Right atrium auricular region (tissue), 2 donors: ENCODE measurements at regions not wholly inside any gene's neighbourhood (a gene's known extent, or its start where the extent isn't known, plus 50 kb on each side); places are given as distances from the start of the nearest gene placed in this dataset.

Experiments
- DNase-seq: peaks from one replicate; pipeline ENCODE4 v3.0.0-alpha.2; 2019; ENCODE audit warnings: low spot score
- H3K27ac ChIP-seq, 2 donors: fragments of 200-600 bp; sonication (generic); 1 replicate in 1 of 2; 2 replicates in 1 of 2; pipeline ENCODE4 v1.5.1; 2016 to 2019
- H3K27me3 ChIP-seq, 2 donors: fragments of 200-600 bp; sonication (generic); one replicate each; pipeline versions ENCODE4 v1.5.1 to v1.6.0; 2017 to 2019
- H3K36me3 ChIP-seq: fragments of 200-600 bp; sonication (generic); one replicate; pipeline ENCODE4 v1.5.1; 2016
- H3K4me1 ChIP-seq, 2 donors: fragments of 200-600 bp; sonication (generic); one replicate each; pipeline versions ENCODE4 v1.5.1 to v1.6.0; 2017 to 2019
- H3K4me3 ChIP-seq, 2 donors: fragments of 200-600 bp; sonication (generic); 1 replicate in 1 of 2; 2 replicates in 1 of 2; pipeline ENCODE4 v1.5.1; 2017 to 2019; ENCODE audit warnings: mild to moderate bottlenecking in 1 of 2, moderate library complexity in 1 of 2
- H3K9me3 ChIP-seq, 2 donors: fragments of 200-600 bp; sonication (generic); one replicate each; pipeline ENCODE4 v1.5.1; 2019
- TF ChIP-seq, protein P1 (sequence below), 2 donors: fragments of 200-600 bp; sonication (generic); IDR thresholded peaks; one replicate each; pipeline ENCODE4 v1.5.1; 2019; ENCODE audit warnings: antibody characterized with exemption in 2 of 2

DNA sequence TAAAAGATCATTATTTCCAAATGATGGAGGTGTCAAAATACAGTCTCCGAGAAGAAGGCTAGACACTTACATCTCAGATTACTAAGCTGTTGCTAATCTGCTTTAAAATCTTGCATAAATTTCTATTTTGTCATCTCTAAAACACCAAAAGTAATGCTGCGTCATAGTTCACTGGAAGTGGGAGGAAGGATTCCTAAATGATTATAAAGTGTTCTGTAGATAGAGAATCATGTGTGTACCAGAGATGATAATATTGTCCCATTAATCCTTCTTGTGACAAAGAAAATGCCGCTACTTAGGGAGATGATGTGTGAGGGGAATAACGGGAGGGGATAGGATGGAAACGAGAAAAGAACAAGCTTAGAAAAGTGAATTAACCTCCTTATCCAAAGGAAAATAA lies 268.6 kb downstream of the JRKL start:
- Histone ChIP-seq H3K27me3 (no peaks in the 10 kb centered on the region), H3K36me3 (no peaks in the 10 kb centered on the region), H3K9me3 (no peaks in the 10 kb centered on the region), H3K4me1 (no peaks in the 10 kb centered on the region), H3K4me3 (no peak overlapping the region), H3K27ac (no peak overlapping the region)
- DNase-seq = no peak
- TF ChIP-seq, protein P1, sequence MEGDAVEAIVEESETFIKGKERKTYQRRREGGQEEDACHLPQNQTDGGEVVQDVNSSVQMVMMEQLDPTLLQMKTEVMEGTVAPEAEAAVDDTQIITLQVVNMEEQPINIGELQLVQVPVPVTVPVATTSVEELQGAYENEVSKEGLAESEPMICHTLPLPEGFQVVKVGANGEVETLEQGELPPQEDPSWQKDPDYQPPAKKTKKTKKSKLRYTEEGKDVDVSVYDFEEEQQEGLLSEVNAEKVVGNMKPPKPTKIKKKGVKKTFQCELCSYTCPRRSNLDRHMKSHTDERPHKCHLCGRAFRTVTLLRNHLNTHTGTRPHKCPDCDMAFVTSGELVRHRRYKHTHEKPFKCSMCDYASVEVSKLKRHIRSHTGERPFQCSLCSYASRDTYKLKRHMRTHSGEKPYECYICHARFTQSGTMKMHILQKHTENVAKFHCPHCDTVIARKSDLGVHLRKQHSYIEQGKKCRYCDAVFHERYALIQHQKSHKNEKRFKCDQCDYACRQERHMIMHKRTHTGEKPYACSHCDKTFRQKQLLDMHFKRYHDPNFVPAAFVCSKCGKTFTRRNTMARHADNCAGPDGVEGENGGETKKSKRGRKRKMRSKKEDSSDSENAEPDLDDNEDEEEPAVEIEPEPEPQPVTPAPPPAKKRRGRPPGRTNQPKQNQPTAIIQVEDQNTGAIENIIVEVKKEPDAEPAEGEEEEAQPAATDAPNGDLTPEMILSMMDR (IDR thresholded peaks at IDR 0.05) = no peak

DNA sequence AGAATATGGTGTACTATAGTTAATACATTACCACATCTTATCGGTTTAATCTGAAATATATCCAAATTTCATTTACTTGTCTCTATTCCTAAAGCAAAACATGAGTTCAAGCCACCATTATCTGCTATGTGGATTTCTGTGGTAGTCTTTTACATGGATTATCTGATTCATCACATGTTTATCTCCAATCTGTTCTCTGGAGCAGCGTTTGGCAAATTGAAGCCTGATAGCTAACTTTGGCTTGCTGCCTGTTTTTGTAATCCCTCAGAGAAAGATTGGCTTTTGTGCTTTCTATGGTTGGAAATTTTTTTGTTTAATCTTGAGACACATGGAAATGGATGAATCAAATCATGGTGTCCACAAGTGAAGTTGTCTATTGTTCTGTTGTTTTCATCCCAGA lies 274.3 kb downstream of the JRKL start:
- Histone ChIP-seq H3K4me1 (no peaks in the 10 kb centered on the region), H3K9me3 (no peaks in the 10 kb centered on the region), H3K27ac (no peak overlapping the region), H3K4me3 (no peak overlapping the region), H3K27me3 (no peaks in the 10 kb centered on the region), H3K36me3 (no peaks in the 10 kb centered on the region)
- TF ChIP-seq, protein P1 (IDR thresholded peaks at IDR 0.05) = no peak
- DNase-seq = no peak

DNA sequence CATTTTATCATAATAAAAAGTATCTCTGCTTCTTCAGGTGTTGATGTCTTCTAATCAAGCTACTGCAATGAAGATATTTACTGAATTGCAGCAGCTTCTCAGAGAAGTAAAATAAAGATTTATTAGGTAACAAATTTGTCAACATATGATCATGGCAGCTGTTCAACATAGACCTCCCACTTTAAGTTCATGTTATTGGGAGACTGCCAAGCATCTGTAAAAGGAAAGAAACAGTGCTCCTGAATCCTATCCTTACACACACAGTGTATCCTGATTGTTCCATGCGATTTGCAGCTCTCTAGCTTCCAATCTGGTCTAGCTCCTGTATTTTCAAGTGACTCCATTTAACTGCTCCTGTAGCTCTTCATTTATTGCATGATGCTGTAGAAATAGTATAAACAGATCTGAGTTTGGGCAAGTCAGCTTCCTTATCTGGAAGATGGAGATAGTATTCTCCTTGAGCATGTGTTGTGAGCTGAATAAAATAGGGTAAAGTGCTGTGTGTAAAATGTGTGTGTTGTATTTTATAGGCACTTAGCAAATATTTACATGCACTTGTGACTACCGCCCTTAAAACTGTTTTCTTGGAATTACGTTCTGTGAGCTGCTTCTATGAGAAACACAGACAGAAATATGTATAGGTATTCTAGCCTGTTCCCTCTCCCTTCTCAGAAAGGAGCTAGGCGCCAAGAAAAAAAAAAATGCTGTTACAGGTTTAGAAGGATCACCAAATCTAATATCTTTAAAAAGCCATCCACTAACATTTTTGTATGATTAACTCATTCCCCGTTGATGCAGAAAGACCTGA lies 290.6 kb downstream of the JRKL start:
- no peak overlapping the region for H3K27ac ChIP-seq
- H3K27me3 ChIP-seq = no peaks in the 10 kb centered on the region
- H3K9me3 ChIP-seq = no peaks in the 10 kb centered on the region
- no peak overlapping the region for H3K4me3 ChIP-seq
- no peaks in the 10 kb centered on the region for H3K36me3 ChIP-seq
- TF ChIP-seq, protein P1 (IDR thresholded peaks at IDR 0.05) = no peak
- H3K4me1 ChIP-seq = no peaks in the 10 kb centered on the region
- DNase-seq = no peak

DNA sequence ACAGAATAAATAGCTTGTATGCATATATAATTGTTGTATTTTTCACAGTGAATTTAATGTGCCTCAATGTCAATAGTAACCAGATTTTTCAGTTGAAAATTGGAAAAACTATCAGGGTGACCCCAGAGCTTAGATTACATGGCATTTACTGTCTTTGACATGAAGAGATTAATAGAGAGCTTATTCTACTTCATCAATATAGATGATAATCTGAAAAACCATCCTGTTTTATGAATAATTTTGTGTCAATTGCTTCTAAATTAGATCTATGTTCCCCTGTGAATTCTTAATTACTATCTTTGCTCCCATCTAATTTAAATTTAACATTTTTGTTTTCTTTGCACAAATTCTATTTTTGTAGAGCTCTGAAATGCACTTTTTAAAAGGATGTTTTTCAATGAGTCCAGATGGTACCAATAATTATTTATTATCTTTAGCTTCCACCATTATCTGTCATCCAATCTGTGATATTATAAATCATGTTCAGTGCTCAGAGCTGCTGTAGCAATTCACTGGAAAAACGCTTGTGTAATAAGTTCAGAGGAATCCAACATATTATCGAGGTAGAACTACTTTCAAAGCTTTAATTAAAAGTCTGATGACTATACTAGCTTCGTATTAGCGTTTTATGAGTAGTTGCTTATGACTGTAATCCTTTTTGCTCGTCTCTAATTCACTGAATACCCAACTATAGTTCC lies 291.4 kb downstream of the JRKL start:
- no peaks in the 10 kb centered on the region for H3K9me3 ChIP-seq
- no peak overlapping the region for H3K27ac ChIP-seq
- H3K27me3 ChIP-seq = no peaks in the 10 kb centered on the region
- no peaks in the 10 kb centered on the region for H3K4me1 ChIP-seq
- no peak overlapping the region for H3K4me3 ChIP-seq
- no peak for DNase-seq
- no peaks in the 10 kb centered on the region for H3K36me3 ChIP-seq
- TF ChIP-seq, protein P1 (IDR thresholded peaks at IDR 0.05) = no peak

DNA sequence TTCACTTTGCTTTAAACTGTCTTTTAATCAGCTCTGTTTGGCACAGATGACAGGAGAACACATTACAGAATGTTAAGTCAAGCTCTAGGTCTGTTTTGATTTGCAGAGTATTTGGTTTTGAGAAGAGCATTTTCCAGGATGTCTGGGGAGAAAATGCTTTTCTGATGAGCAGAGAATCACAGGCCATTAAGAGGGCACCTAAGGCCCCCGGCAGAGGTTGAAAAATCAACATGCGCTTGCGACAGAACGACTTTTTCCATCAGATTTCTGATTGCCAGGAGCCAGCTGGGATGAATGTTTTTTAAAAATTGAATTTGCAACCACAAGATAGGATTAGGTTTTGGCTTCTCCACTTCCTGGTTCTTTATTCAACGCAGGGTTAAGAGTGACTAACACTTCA lies 304.5 kb downstream of the JRKL start:
- Histone ChIP-seq H3K9me3 (no peaks in the 10 kb centered on the region), H3K36me3 (no peaks in the 10 kb centered on the region), H3K27ac (no peak overlapping the region), H3K27me3 (no peaks in the 10 kb centered on the region), H3K4me1 (no peaks in the 10 kb centered on the region), H3K4me3 (no peak overlapping the region)
- no peak for DNase-seq
- TF ChIP-seq, protein P1 (IDR thresholded peaks at IDR 0.05) = no peak
